HG03469 (cell line): ENCODE measurements at regions not wholly inside any gene's neighbourhood (a gene's known extent, or its start where the extent isn't known, plus 50 kb on each side); places are given as distances from the start of the nearest gene placed in this dataset.

Experiments
- ATAC-seq: cut with Tn5 transposase; IDR thresholded peaks from one replicate; pipeline ENCODE4 v1.9.1; 2021; ENCODE audit warnings: mild to moderate bottlenecking, moderate library complexity, moderate number of reproducible peaks; ENCODE audit not compliant: unreplicated experiment

- no peak for ATAC-seq
These were observed 90.7 kb upstream of the TBX3 start for GRCh38 chr12:114774699-114775098.

GRCh38 chr12:114774197-114774596, 90.2 kb upstream of the TBX3 start:
- no peak for ATAC-seq

- ATAC-seq: no peak
These were observed 86.3 kb upstream of the TBX3 start for GRCh38 chr12:114770323-114770722.

GRCh38 chr12:114769634-114770033, 85.7 kb upstream of the TBX3 start:
- ATAC-seq: no peak

GRCh38 chr12:114767906-114768722, 84.1 kb upstream of the TBX3 start:
- no peak for ATAC-seq

- ATAC-seq: no peak
These were observed 83.2 kb upstream of the TBX3 start for GRCh38 chr12:114767084-114767760.

GRCh38 chr12:114765960-114766691, 82.2 kb upstream of the TBX3 start:
- no peak for ATAC-seq

- ATAC-seq: no peak
These were observed 80.5 kb upstream of the TBX3 start for GRCh38 chr12:114764510-114764909.

- no peak for ATAC-seq
These were observed 78.6 kb upstream of the TBX3 start for GRCh38 chr12:114762490-114763110.

GRCh38 chr12:114760151-114760877, 76.3 kb upstream of the TBX3 start:
- ATAC-seq: no peak

GRCh38 chr12:114759635-114760034, 75.7 kb upstream of the TBX3 start:
- no peak for ATAC-seq

- no peak for ATAC-seq
These were observed 73.8 kb upstream of the TBX3 start for GRCh38 chr12:114757684-114758325.

GRCh38 chr12:114752217-114752616, 68.2 kb upstream of the TBX3 start:
- no peak for ATAC-seq

- ATAC-seq: no peak
These were observed 67.7 kb upstream of the TBX3 start for GRCh38 chr12:114751712-114752111.

GRCh38 chr12:114750917-114751316, 66.9 kb upstream of the TBX3 start:
- ATAC-seq: no peak

- ATAC-seq: no peak
These were observed 65.1 kb upstream of the TBX3 start for GRCh38 chr12:114749065-114749464.

- no peak for ATAC-seq
These were observed 63.3 kb upstream of the TBX3 start for GRCh38 chr12:114747012-114747858.

GRCh38 chr12:114746297-114747011, 62.5 kb upstream of the TBX3 start:
- ATAC-seq: no peak

- no peak for ATAC-seq
These were observed 60.7 kb upstream of the TBX3 start for GRCh38 chr12:114744691-114745090.
